ENCODE measurements at regions not wholly inside any gene's neighbourhood (a gene's known extent, or its start where the extent isn't known, plus 50 kb on each side); places are given as distances from the start of the nearest gene placed in this dataset.

GRCh38 chr20:60064554-60065196 is 106.5 kb downstream of the CDH26 start:
- TF ChIP-seq CTCF (conservative IDR thresholded peaks at IDR 0.05) (no peak), ZFX (IDR thresholded peaks at IDR 0.05) (no peak)
- H3K27ac ChIP-seq = no peak overlapping the region

GRCh38 chr20:60065741-60066437 is 107.7 kb downstream of the CDH26 start:
- no peak for TF ChIP-seq ZFX (IDR thresholded peaks at IDR 0.05)
- no peak for TF ChIP-seq CTCF (conservative IDR thresholded peaks at IDR 0.05)
- no peak overlapping the region for H3K27ac ChIP-seq

GRCh38 chr20:60066438-60066823 is 108.2 kb downstream of the CDH26 start:
- no peak overlapping the region for H3K27ac ChIP-seq
- TF ChIP-seq CTCF (conservative IDR thresholded peaks at IDR 0.05) (no peak), ZFX (IDR thresholded peaks at IDR 0.05) (no peak)

GRCh38 chr20:60068509-60068908 is 110.3 kb downstream of the CDH26 start:
- no peak for TF ChIP-seq CTCF (conservative IDR thresholded peaks at IDR 0.05)
- no peak for TF ChIP-seq ZFX (IDR thresholded peaks at IDR 0.05)

GRCh38 chr20:60069656-60070055 is 111.4 kb downstream of the CDH26 start:
- TF ChIP-seq ZFX (IDR thresholded peaks at IDR 0.05) (no peak), CTCF (conservative IDR thresholded peaks at IDR 0.05) (no peak)
- no peak overlapping the region for H3K27ac ChIP-seq

More at GRCh38 chr20:60068509-60068908, 110.3 kb downstream of the CDH26 start:
- H3K27ac ChIP-seq = no peak overlapping the region

- no peak overlapping the region for H3K27ac ChIP-seq
- no peak for TF ChIP-seq ZFX (IDR thresholded peaks at IDR 0.05)
- TF ChIP-seq CTCF (conservative IDR thresholded peaks at IDR 0.05) = no peak
Observed at GRCh38 chr20:60070791-60071190, 112.6 kb downstream of the CDH26 start.

GRCh38 chr20:60071965-60072364 is 113.7 kb downstream of the CDH26 start:
- no peak overlapping the region for H3K27ac ChIP-seq
- no peak for TF ChIP-seq CTCF (conservative IDR thresholded peaks at IDR 0.05)
- no peak for TF ChIP-seq ZFX (IDR thresholded peaks at IDR 0.05)
